ENCODE measurements at regions not wholly inside any gene's neighbourhood (a gene's known extent, or its start where the extent isn't known, plus 50 kb on each side); places are given as distances from the start of the nearest gene placed in this dataset.

DNA sequence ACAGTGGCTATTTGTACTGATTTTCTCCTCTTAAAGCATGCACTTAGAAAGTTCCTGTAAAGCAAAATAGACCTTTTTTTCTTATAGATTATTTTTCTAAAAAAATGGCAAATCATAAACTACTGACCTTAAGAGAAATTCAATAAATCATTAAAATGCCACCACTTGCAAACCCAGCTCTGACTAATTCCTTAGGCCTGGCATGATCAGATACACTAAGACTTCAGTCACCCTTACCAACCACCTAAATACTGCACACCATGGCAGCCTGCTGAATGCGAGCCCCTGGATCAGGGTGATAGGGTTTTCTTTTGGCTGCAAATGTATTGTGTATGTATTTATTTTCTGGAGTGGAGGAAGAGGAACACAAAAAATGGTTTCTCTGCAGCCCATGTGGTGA is 370.6 kb upstream of the TBL1XR1 start:
- Histone ChIP-seq H3K27me3 (no peaks in the 10 kb centered on the region), H3K36me3 (no peaks in the 10 kb centered on the region), H3K27ac (no peak overlapping the region), H3K4me1 (no peaks in the 10 kb centered on the region), H3K9me3 (no peaks in the 10 kb centered on the region), H3K4me3 (no peak overlapping the region)
- intact Hi-C loops (cut with DNase I; ENCODE audit: low total_unique reads): no loop called here
- TF ChIP-seq POLR2A (IDR thresholded peaks at IDR 0.05) (no peak), POLR2AphosphoS5 (IDR thresholded peaks at IDR 0.05) (no peak)
- TF ChIP-seq, protein P1, sequence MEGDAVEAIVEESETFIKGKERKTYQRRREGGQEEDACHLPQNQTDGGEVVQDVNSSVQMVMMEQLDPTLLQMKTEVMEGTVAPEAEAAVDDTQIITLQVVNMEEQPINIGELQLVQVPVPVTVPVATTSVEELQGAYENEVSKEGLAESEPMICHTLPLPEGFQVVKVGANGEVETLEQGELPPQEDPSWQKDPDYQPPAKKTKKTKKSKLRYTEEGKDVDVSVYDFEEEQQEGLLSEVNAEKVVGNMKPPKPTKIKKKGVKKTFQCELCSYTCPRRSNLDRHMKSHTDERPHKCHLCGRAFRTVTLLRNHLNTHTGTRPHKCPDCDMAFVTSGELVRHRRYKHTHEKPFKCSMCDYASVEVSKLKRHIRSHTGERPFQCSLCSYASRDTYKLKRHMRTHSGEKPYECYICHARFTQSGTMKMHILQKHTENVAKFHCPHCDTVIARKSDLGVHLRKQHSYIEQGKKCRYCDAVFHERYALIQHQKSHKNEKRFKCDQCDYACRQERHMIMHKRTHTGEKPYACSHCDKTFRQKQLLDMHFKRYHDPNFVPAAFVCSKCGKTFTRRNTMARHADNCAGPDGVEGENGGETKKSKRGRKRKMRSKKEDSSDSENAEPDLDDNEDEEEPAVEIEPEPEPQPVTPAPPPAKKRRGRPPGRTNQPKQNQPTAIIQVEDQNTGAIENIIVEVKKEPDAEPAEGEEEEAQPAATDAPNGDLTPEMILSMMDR (IDR thresholded peaks at IDR 0.05): no peak
- DNase-seq (ENCODE audit: low spot score in 2 of 2): no peak

DNA sequence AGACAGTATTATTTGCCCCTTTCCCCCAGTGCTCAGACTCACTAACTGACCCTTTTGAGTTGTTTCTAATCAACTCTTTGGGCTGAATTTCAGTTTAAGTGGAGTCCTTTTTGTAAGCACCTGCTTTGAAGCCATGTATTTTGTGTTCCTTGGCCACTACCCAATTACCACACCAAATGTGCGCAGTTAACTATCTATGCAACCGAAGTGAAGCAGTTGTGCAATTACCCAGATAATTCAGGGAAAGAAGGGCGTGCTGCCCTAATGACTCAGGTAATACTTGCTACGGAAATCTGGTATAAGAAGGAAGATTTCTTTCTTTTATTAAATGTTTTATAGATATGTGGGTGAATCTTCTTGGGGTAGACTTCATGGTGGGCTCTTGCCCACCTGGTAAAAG is 371.9 kb upstream of the TBL1XR1 start:
- intact Hi-C loops (cut with DNase I; ENCODE audit: low total_unique reads): no loop called here
- Histone ChIP-seq H3K27me3 (no peaks in the 10 kb centered on the region), H3K9me3 (no peaks in the 10 kb centered on the region), H3K27ac (no peak overlapping the region), H3K4me1 (no peaks in the 10 kb centered on the region), H3K36me3 (no peaks in the 10 kb centered on the region), H3K4me3 (no peak overlapping the region)
- TF ChIP-seq POLR2A (IDR thresholded peaks at IDR 0.05) (no peak), POLR2AphosphoS5 (IDR thresholded peaks at IDR 0.05) (no peak)
- TF ChIP-seq, protein P1 (IDR thresholded peaks at IDR 0.05): no peak
- DNase-seq (ENCODE audit: low spot score in 2 of 2): no peak

DNA sequence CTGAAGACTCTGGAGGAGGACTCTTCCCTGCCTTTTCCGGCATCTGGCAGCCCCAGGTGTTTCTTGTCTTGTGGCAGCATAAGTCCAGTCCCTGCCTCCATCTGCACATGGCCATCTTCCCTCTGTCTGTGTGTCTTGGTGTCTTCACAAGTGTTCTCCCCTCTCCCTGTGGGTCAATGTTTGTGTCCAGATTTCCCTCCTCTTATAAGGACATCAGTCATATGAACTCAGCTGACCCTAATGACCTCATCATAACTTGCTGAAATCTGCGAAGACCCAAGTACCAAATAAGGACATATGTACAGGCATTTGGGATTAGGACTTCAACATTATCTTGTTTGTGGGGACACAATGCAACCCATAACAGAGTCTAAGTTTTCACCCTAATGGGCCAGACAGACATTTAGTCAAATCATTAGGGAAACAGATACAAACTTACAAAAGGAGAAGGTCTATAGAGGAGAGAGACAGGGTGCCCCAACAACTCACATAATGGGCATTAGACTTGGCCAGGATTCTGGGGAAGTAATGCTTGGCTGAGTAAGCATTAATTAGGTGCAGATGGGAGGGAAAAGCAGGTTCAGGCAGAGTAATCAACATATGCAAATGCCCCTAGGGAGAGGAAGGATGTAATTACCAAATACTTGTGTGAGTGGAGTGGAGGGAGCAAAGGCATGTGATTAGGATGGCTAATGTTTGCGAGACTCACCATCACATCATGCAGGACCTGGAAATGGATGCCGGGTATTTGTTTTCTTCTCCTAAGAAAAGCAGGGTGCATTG is 372.8 kb upstream of the TBL1XR1 start:
- Histone ChIP-seq H3K4me1 (no peaks in the 10 kb centered on the region), H3K27me3 (no peaks in the 10 kb centered on the region), H3K27ac (no peak overlapping the region), H3K9me3 (no peaks in the 10 kb centered on the region), H3K36me3 (no peaks in the 10 kb centered on the region), H3K4me3 (no peak overlapping the region)
- intact Hi-C loops (cut with DNase I; ENCODE audit: low total_unique reads): no loop called here
- TF ChIP-seq POLR2A (IDR thresholded peaks at IDR 0.05): no peak
- TF ChIP-seq POLR2AphosphoS5 (IDR thresholded peaks at IDR 0.05): no peak
- TF ChIP-seq, protein P1 (IDR thresholded peaks at IDR 0.05): no peak
- DNase-seq (ENCODE audit: low spot score in 2 of 2): no peak

DNA sequence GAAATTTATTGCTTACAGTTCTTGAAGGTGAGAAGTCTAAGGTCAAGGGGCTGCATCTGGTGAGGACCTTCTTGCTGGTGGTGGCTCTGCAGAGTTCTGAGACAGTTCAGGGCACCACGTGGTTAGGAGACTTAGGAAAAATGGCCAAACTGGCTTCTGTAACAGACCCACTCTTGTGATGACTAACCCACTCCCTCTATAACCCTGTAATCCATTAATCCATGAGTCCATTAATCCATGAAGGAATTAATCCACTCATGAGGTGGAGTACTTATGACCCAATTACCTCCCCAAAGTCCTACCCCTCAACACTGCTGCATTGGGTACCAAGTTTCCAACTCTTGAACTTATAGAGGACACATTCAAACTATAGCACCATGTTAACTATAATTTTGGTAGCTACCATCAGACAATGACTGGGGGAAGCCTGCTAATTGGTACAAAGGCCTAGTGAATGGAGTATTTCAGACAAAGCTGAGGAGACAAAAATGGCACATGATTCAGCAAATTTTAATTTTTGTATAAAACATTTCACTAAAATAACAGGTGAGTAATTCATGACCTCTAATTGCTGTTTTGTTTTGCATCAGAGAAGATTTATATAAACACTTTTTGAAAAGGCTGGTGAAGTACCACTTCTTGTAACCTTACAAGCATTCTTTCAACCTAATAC is 374.1 kb upstream of the TBL1XR1 start:
- intact Hi-C loops (cut with DNase I; ENCODE audit: low total_unique reads): no loop called here

DNA sequence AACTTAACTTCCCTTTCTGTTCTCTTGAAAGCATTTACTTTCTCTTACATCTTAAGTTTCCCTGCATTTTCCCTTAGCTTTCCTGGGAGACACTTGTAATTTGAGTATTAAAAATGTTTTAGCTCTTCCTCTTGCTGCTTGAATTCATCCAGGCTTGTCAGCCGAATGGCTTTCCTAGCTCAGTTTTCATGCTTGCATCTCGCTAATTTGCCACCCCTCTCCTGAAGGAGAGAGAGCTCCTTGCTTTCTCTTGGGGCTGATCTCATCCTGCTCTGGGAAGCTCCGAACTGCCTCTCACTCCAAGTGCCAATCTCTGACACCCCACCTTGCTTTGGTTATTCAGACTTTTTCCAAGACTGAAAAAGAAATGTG is 374.6 kb upstream of the TBL1XR1 start:
- no peak for TF ChIP-seq POLR2AphosphoS5 (IDR thresholded peaks at IDR 0.05)
- no peak for TF ChIP-seq POLR2A (IDR thresholded peaks at IDR 0.05)
- TF ChIP-seq, protein P1 (IDR thresholded peaks at IDR 0.05): no peak
- no peak for DNase-seq (ENCODE audit: low spot score in 2 of 2)
- H3K36me3 ChIP-seq: no peaks in the 10 kb centered on the region

More for the DNA sequence above, 374.1 kb upstream of the TBL1XR1 start:
- TF ChIP-seq POLR2A (IDR thresholded peaks at IDR 0.05): no peak
- no peak for TF ChIP-seq POLR2AphosphoS5 (IDR thresholded peaks at IDR 0.05)
- TF ChIP-seq, protein P1 (IDR thresholded peaks at IDR 0.05): no peak
- Histone ChIP-seq H3K27ac (no peak overlapping the region), H3K4me1 (no peaks in the 10 kb centered on the region), H3K4me3 (no peak overlapping the region), H3K9me3 (no peaks in the 10 kb centered on the region), H3K27me3 (no peaks in the 10 kb centered on the region), H3K36me3 (no peaks in the 10 kb centered on the region)
- no peak for DNase-seq (ENCODE audit: low spot score in 2 of 2)

More for the DNA sequence above, 374.6 kb upstream of the TBL1XR1 start:
- intact Hi-C loops (cut with DNase I; ENCODE audit: low total_unique reads): no loop called here
- Histone ChIP-seq H3K27me3 (no peaks in the 10 kb centered on the region), H3K4me1 (no peaks in the 10 kb centered on the region), H3K4me3 (no peak overlapping the region), H3K9me3 (no peaks in the 10 kb centered on the region), H3K27ac (no peak overlapping the region)

All from breast epithelium (tissue), 4 donors.